ENCODE measurements at regions not wholly inside any gene's neighbourhood (a gene's known extent, or its start where the extent isn't known, plus 50 kb on each side); places are given as distances from the start of the nearest gene placed in this dataset.

DNA sequence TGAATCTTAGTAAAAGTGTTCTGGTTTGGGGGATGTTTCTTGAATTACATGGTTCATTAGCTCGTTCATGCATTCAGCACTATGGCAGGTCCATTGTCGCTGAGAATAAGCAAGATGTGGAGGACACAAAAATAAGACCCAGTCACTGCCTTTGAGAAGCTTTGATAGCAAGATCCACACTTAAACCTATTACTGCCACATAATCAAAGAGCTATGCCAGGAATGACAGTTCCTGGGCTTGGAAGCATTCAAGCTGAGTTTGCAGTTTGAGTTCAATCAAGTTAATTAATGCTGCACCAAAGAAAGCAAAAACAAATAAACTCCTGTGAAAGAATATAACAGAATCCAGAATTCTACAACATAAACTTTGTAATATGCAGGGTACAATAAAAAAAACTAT lies 131.8 kb downstream of the MIS18A start:
- TF ChIP-seq, protein P1, sequence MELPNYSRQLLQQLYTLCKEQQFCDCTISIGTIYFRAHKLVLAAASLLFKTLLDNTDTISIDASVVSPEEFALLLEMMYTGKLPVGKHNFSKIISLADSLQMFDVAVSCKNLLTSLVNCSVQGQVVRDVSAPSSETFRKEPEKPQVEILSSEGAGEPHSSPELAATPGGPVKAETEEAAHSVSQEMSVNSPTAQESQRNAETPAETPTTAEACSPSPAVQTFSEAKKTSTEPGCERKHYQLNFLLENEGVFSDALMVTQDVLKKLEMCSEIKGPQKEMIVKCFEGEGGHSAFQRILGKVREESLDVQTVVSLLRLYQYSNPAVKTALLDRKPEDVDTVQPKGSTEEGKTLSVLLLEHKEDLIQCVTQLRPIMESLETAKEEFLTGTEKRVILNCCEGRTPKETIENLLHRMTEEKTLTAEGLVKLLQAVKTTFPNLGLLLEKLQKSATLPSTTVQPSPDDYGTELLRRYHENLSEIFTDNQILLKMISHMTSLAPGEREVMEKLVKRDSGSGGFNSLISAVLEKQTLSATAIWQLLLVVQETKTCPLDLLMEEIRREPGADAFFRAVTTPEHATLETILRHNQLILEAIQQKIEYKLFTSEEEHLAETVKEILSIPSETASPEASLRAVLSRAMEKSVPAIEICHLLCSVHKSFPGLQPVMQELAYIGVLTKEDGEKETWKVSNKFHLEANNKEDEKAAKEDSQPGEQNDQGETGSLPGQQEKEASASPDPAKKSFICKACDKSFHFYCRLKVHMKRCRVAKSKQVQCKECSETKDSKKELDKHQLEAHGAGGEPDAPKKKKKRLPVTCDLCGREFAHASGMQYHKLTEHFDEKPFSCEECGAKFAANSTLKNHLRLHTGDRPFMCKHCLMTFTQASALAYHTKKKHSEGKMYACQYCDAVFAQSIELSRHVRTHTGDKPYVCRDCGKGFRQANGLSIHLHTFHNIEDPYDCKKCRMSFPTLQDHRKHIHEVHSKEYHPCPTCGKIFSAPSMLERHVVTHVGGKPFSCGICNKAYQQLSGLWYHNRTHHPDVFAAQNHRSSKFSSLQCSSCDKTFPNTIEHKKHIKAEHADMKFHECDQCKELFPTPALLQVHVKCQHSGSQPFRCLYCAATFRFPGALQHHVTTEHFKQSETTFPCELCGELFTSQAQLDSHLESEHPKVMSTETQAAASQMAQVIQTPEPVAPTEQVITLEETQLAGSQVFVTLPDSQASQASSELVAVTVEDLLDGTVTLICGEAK (IDR thresholded peaks at IDR 0.05), result no peak
- TF ChIP-seq, protein P1 (CRISPR knock-in tag; IDR thresholded peaks at IDR 0.05), result no peak
- TF ChIP-seq, protein P2, sequence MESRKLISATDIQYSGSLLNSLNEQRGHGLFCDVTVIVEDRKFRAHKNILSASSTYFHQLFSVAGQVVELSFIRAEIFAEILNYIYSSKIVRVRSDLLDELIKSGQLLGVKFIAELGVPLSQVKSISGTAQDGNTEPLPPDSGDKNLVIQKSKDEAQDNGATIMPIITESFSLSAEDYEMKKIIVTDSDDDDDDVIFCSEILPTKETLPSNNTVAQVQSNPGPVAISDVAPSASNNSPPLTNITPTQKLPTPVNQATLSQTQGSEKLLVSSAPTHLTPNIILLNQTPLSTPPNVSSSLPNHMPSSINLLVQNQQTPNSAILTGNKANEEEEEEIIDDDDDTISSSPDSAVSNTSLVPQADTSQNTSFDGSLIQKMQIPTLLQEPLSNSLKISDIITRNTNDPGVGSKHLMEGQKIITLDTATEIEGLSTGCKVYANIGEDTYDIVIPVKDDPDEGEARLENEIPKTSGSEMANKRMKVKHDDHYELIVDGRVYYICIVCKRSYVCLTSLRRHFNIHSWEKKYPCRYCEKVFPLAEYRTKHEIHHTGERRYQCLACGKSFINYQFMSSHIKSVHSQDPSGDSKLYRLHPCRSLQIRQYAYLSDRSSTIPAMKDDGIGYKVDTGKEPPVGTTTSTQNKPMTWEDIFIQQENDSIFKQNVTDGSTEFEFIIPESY (CRISPR knock-in tag; IDR thresholded peaks at IDR 0.05), result no peak
- TF ChIP-seq HNRNPLL (IDR thresholded peaks at IDR 0.05; ENCODE audit: low read depth, low read length, poor library complexity, severe bottlenecking) (no peak), POLR2A (IDR thresholded peaks at IDR 0.05; ENCODE audit: insufficient read depth in 1 of 2, low read depth in 2 of 2, low read length in 2 of 2) (no peak), ZNF598 (CRISPR knock-in tag; IDR thresholded peaks at IDR 0.05; ENCODE audit: borderline replicate concordance) (no peak), ZFX (CRISPR knock-in tag; IDR thresholded peaks at IDR 0.05; ENCODE audit: low read depth) (no peak), ZNF121 (CRISPR knock-in tag; IDR thresholded peaks at IDR 0.05) (no peak), ZSCAN20 (CRISPR knock-in tag; IDR thresholded peaks at IDR 0.05; ENCODE audit: borderline replicate concordance) (no peak)
- TF ChIP-seq, protein P3, sequence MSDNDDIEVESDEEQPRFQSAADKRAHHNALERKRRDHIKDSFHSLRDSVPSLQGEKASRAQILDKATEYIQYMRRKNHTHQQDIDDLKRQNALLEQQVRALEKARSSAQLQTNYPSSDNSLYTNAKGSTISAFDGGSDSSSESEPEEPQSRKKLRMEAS (IDR thresholded peaks at IDR 0.05), result no peak
